ENCODE measurements at regions not wholly inside any gene's neighbourhood (a gene's known extent, or its start where the extent isn't known, plus 50 kb on each side); places are given as distances from the start of the nearest gene placed in this dataset.

GRCh38 chr3:188090620-188091309 is 63.2 kb upstream of the LPP start:
- TF ChIP-seq CTCF (IDR thresholded peaks at IDR 0.05 in 4 of 5, conservative IDR thresholded peaks at IDR 0.05 in 1 of 5), result no peak
- no peak for TF ChIP-seq POLR2A (IDR thresholded peaks at IDR 0.05)

All from gastrocnemius medialis (tissue), 4 donors.